IMR-90 (cell line): ENCODE measurements at regions not wholly inside any gene's neighbourhood (a gene's known extent, or its start where the extent isn't known, plus 50 kb on each side); places are given as distances from the start of the nearest gene placed in this dataset.

Source experiments
- ATAC-seq: fragments of 200-7000 bp; cut with Tn5 transposase; 2 replicates; pipeline ENCODE4 v1.9.1; 2020; ENCODE audit warnings: low read depth, mild to moderate bottlenecking, moderate library complexity
- BruUV-seq: library from RNA; stranded (reverse); fragments of 400-500 nt; replicated peaks from 2 replicates; lab custom pipeline; 2021; lab: Mats Ljungman, UMichigan
- CTCF ChIA-PET: fragments of 300-600 bp; formaldehyde crosslinking; extraction: SDS; loops from one replicate; lab custom pipeline; 2021; ENCODE audit warnings: antibody characterized with exemption; lab: Yijun Ruan, JAX
- POLR2A ChIA-PET: fragments of 300-600 bp; sonication (Branson Sonifier 250); formaldehyde crosslinking; loops from one replicate; lab custom pipeline; 2022; ENCODE audit warnings: antibody characterized with exemption; ENCODE audit not compliant: unreplicated experiment; lab: Charles Lee
- DNase-seq: peaks from one replicate; pipeline ENCODE4 v3.0.0; 2013
- H2AFZ ChIP-seq: replicated peaks from 2 replicates; pipeline ENCODE3; 2013; ENCODE audit warnings: low read length, mild to moderate bottlenecking; ENCODE audit not compliant: poor library complexity
- H2AK5ac ChIP-seq: 2 replicates; pipeline ENCODE4 v1.6.1; 2013; ENCODE audit warnings: low read depth, low read length, inconsistent platforms
- H2AK9ac ChIP-seq: replicated peaks from 2 replicates; pipeline ENCODE3; 2013; ENCODE audit warnings: mild to moderate bottlenecking, low read depth, low read length, moderate library complexity; ENCODE audit not compliant: poor library complexity
- H2BK120ac ChIP-seq: 2 replicates; pipeline ENCODE4 v1.6.1; 2013; ENCODE audit warnings: low read depth, low read length, inconsistent platforms
- H2BK15ac ChIP-seq: 3 replicates; pipeline ENCODE4 v1.6.1; 2013; ENCODE audit warnings: low read depth, low read length, inconsistent platforms
- H2BK20ac ChIP-seq: 2 replicates; pipeline ENCODE4 v1.6.1; 2013; ENCODE audit warnings: low read depth, mild to moderate bottlenecking, inconsistent platforms, low read length, moderate library complexity
- H2BK5ac ChIP-seq: 2 replicates; pipeline ENCODE4 v1.6.1; 2013; ENCODE audit warnings: mild to moderate bottlenecking, low read depth, low read length, inconsistent platforms; ENCODE audit not compliant: poor library complexity, severe bottlenecking
- H3K14ac ChIP-seq: replicated peaks from 2 replicates; pipeline ENCODE4 v1.6.1; 2013; ENCODE audit warnings: low read depth, low read length, inconsistent platforms
- H3K18ac ChIP-seq: 2 replicates; pipeline ENCODE4 v1.6.1; 2013; ENCODE audit warnings: low read depth, low read length, control low read depth
- H3K23ac ChIP-seq: 2 replicates; pipeline ENCODE4 v1.6.1; 2013; ENCODE audit warnings: low read depth, low read length, inconsistent platforms
- H3K27ac ChIP-seq: 2 replicates; pipeline ENCODE4 v1.5.1; 2013; ENCODE audit warnings: mild to moderate bottlenecking, control low read depth, low read length; ENCODE audit not compliant: insufficient read depth
- H3K27me3 ChIP-seq: 2 replicates; pipeline ENCODE4 v1.6.1; 2013; ENCODE audit warnings: low read length; ENCODE audit not compliant: control insufficient read depth, insufficient read depth
- H3K36me3 ChIP-seq: 2 replicates; pipeline ENCODE4 v1.6.1; 2013; ENCODE audit warnings: low read length, mixed read lengths; ENCODE audit not compliant: control insufficient read depth, insufficient read depth
- H3K4ac ChIP-seq: 2 replicates; pipeline ENCODE4 v1.6.1; 2013; ENCODE audit warnings: low read depth, low read length, inconsistent platforms
- H3K4me1 ChIP-seq: 2 replicates; pipeline ENCODE4 v1.6.1; 2013; ENCODE audit warnings: low read length, mixed read lengths; ENCODE audit not compliant: control insufficient read depth, insufficient read depth
- H3K4me2 ChIP-seq: 2 replicates; pipeline ENCODE4 v1.6.1; 2013; ENCODE audit warnings: low read depth, mild to moderate bottlenecking, control low read depth, low read length, moderate library complexity
- H3K4me3 ChIP-seq: 2 replicates; pipeline ENCODE4 v1.5.1; 2013; ENCODE audit warnings: low read depth, mild to moderate bottlenecking, control low read depth, low read length, moderate library complexity; ENCODE audit not compliant: insufficient read depth
- H3K56ac ChIP-seq: 2 replicates; pipeline ENCODE4 v1.6.1; 2013; ENCODE audit warnings: low read length, inconsistent platforms; ENCODE audit not compliant: insufficient read depth; ENCODE audit errors: extremely low read depth
- H3K79me1 ChIP-seq, 2 experiments: 2 replicates each; pipeline ENCODE4 v1.6.1; 2013; ENCODE audit warnings: low read length in 2 of 2, inconsistent platforms in 1 of 2, low read depth in 1 of 2
- H3K9ac ChIP-seq: 2 replicates; pipeline ENCODE4 v1.6.1; 2013; ENCODE audit warnings: low read depth, low read length, control low read depth
- H3K9me1 ChIP-seq: 2 replicates; pipeline ENCODE4 v1.6.1; 2013; ENCODE audit warnings: low read length, inconsistent platforms; ENCODE audit not compliant: insufficient read depth
- H3K9me3 ChIP-seq: 2 replicates; pipeline ENCODE4 v1.6.1; 2013; ENCODE audit warnings: low read length; ENCODE audit not compliant: control insufficient read depth, insufficient read depth
- H4K20me1 ChIP-seq: 2 replicates; pipeline ENCODE4 v1.6.1; 2013; ENCODE audit warnings: low read length, inconsistent platforms; ENCODE audit not compliant: insufficient read depth
- H4K5ac ChIP-seq: 2 replicates; pipeline ENCODE4 v1.6.1; 2013; ENCODE audit warnings: mild to moderate bottlenecking, low read depth, low read length, control low read depth
- H4K8ac ChIP-seq, 2 experiments: 2 replicates each; pipeline ENCODE4 v1.6.1; 2013; ENCODE audit warnings: low read depth in 2 of 2, low read length in 2 of 2, control low read depth in 1 of 2, inconsistent platforms in 1 of 2
- H4K91ac ChIP-seq: 2 replicates; pipeline ENCODE4 v1.6.1; 2013; ENCODE audit warnings: low read depth, low read length, inconsistent platforms; ENCODE audit not compliant: insufficient read depth
- BHLHE40 ChIP-seq: fragments of 150-350 bp; IDR thresholded peaks from 2 replicates; pipeline ENCODE4 v1.6.1; 2016; ENCODE audit warnings: mild to moderate bottlenecking, low read depth, low read length
- CEBPB ChIP-seq: IDR thresholded peaks from 2 replicates; pipeline ENCODE4 v1.6.1; 2012; ENCODE audit warnings: low read depth, low read length, improper control_type of control experiment
- CTCF ChIP-seq: conservative IDR thresholded peaks from 2 replicates; pipeline ENCODE4 v1.5.1; 2012; ENCODE audit warnings: mild to moderate bottlenecking, low read depth, low read length, improper control_type of control experiment
- ELK1 ChIP-seq: fragments of 150-350 bp; IDR thresholded peaks from 2 replicates; pipeline ENCODE4 v1.6.1; 2016; ENCODE audit warnings: low read depth, mild to moderate bottlenecking, low read length, moderate library complexity, borderline replicate concordance
- FOS ChIP-seq: fragments of 150-350 bp; IDR thresholded peaks from 2 replicates; pipeline ENCODE4 v1.6.1; 2016; ENCODE audit warnings: low read depth, low read length
- MAFK ChIP-seq: IDR thresholded peaks from 2 replicates; pipeline ENCODE4 v1.6.1; 2012; ENCODE audit warnings: low read depth, low read length, improper control_type of control experiment
- MAZ ChIP-seq: IDR thresholded peaks from 2 replicates; pipeline ENCODE4 v1.6.1; 2012; ENCODE audit warnings: low read depth, mild to moderate bottlenecking, low read length, improper control_type of control experiment, moderate library complexity, borderline replicate concordance
- POLR2A ChIP-seq: IDR thresholded peaks from 2 replicates; pipeline ENCODE4 v1.6.1; 2012; ENCODE audit warnings: mild to moderate bottlenecking, low read depth, low read length
- WGBS, 2 experiments: methylation state at CpG; one replicate each; pipeline versions ENCODE4 v1.1.5 to v1.1.7; 2013; ENCODE audit warnings: missing lambda C conversion rate in 2 of 2; ENCODE audit not compliant: insufficient read length in 1 of 2; ENCODE audit errors: extremely low coverage in 2 of 2; 5-methylcytosine and 5-hydroxymethylcytosine counted together
- dilution Hi-C: fragments of 300-500 bp; cut with HindIII; formaldehyde crosslinking; loops from one replicate; pipeline ENCODE4 v1.14.3; 2018; ENCODE audit warnings: low sequenced_read_pairs; ENCODE audit not compliant: unreplicated experiment
- in situ Hi-C: fragments of 300-500 bp; cut with MboI; formaldehyde crosslinking; loops from 3 replicates; pipeline ENCODE4 v1.14.3; 2019; ENCODE audit warnings: low sequenced_read_pairs, inconsistent platforms, mixed read lengths
- intact Hi-C: fragments of 100-400 bp; cut with micrococcal nuclease; formaldehyde crosslinking; loops from 2 replicates; pipeline ENCODE4 v1.10.0; 2022

GRCh38 chr6:121904559-121904958, 469.1 kb downstream of the GJA1 start:
- intact Hi-C loops (no loop called here), in situ Hi-C loops (no loop called here), dilution Hi-C loops (no loop called here)
- DNase-seq, result no peak
- POLR2A ChIA-PET, result no interaction called here
- BruUV-seq, result no TSS peak
- Histone ChIP-seq H3K23ac (no peak overlapping the region), H3K4ac (no peak overlapping the region), H3K9me1 (no peaks in the 10 kb centered on the region), H3K27me3 (no peaks in the 10 kb centered on the region), H2AFZ (no peak overlapping the region), H3K9me3 (no peaks in the 10 kb centered on the region), H3K36me3 (no peaks in the 10 kb centered on the region), H2BK120ac (no peak overlapping the region), H3K18ac (no peak overlapping the region), H3K56ac (no peak overlapping the region), H4K5ac (no peak overlapping the region), H3K27ac (no peak overlapping the region), H4K8ac (no peak overlapping the region), H2BK20ac (no peak overlapping the region), H2AK5ac (no peak overlapping the region), H3K4me3 (no peak overlapping the region), H2AK9ac (no peak overlapping the region), H4K20me1 (no peaks in the 10 kb centered on the region), H4K91ac (no peak overlapping the region), H3K79me1 (no peaks in the 10 kb centered on the region), H2BK15ac (no peak overlapping the region), H3K4me2 (no peak overlapping the region), H3K9ac (no peak overlapping the region), H3K14ac (no peak overlapping the region), H3K4me1 (no peaks in the 10 kb centered on the region), H2BK5ac (no peak overlapping the region)
- TF ChIP-seq MAZ (no peak), ELK1 (no peak), MAFK (no peak), POLR2A (no peak), BHLHE40 (no peak), CTCF (no peak), FOS (no peak), CEBPB (no peak)
- CTCF ChIA-PET, result interaction anchor here (1.0 kb wide), 1 partner anchor 12 kb away, joined by 3 read pairs; no protein-coding TSS in a partner anchor
- ATAC-seq, result no peak
- 100% methylated on average over 1 of the region's 4 CpGs; no CpG with 5 or more reads in 1 of the 2 experiments for WGBS, 2 experiments
